GM12878 (cell line): ENCODE measurements at regions not wholly inside any gene's neighbourhood (a gene's known extent, or its start where the extent isn't known, plus 50 kb on each side); places are given as distances from the start of the nearest gene placed in this dataset.

ENCODE experiments used
- ATAC-seq: fragments of 200-7000 bp; cut with Tn5 transposase; 3 replicates; pipeline ENCODE4 v1.9.1; 2020; ENCODE audit warnings: mild to moderate bottlenecking, moderate library complexity
- BruUV-seq: library from RNA; stranded (reverse); fragments of 400-500 nt; replicated peaks from 2 replicates; lab custom pipeline; 2021; lab: Mats Ljungman, UMichigan
- CTCF ChIA-PET: fragments of 300-600 bp; sonication (Branson Sonifier 250); formaldehyde crosslinking; extraction: SDS; loops from one replicate; lab custom pipeline; 2021; ENCODE audit warnings: inconsistent platforms; lab: Yijun Ruan, JAX
- POLR2A ChIA-PET: fragments of 350-600 bp; formaldehyde crosslinking; extraction: SDS; loops from one replicate; lab custom pipeline; 2021; ENCODE audit warnings: inconsistent platforms; lab: Charles Lee
- RAD21 ChIA-PET: fragments of 300-600 bp; sonication (Branson Sonifier 250); formaldehyde crosslinking; loops from one replicate; lab custom pipeline; 2023; ENCODE audit warnings: antibody characterized with exemption; ENCODE audit not compliant: unreplicated experiment; lab: Charles Lee
- SMC1A ChIA-PET: fragments of 300-600 bp; sonication (Branson Sonifier 250); formaldehyde crosslinking; loops from one replicate; lab custom pipeline; 2023; ENCODE audit not compliant: unreplicated experiment, uncharacterized antibody; lab: Charles Lee
- DNase-seq: peaks from one replicate; pipeline ENCODE4 v3.0.0-alpha.2; 2011; ENCODE audit warnings: low read depth, low spot score
- FAIRE-seq: peaks from 3 replicates; lab custom pipeline; 2011; peaks lifted over from hg19 to GRCh38; lab: Jason Lieb, UNC
- H2AFZ ChIP-seq: 2 replicates; pipeline ENCODE4 v1.6.0; 2011; ENCODE audit warnings: low read depth, low read length, control low read depth; ENCODE audit not compliant: control insufficient read depth
- H3K27ac ChIP-seq: 2 replicates; pipeline ENCODE4 v1.5.1; 2011; ENCODE audit warnings: control low read depth; ENCODE audit not compliant: control insufficient read depth, insufficient read depth
- H3K27me3 ChIP-seq, 2 experiments: replicated peaks in 1 of 2; 2 replicates each; pipeline versions ENCODE4 v1.6.0 to v1.6.1; 2011; ENCODE audit warnings: low read length in 1 of 2; ENCODE audit not compliant: control insufficient read depth in 2 of 2, insufficient read depth in 2 of 2
- H3K36me3 ChIP-seq, 2 experiments: 2 replicates each; pipeline ENCODE4 v1.5.1; 2011; ENCODE audit warnings: low read length in 1 of 2; ENCODE audit not compliant: control insufficient read depth in 2 of 2, insufficient read depth in 2 of 2
- H3K4me1 ChIP-seq: 2 replicates; pipeline ENCODE4 v1.6.1; 2011; ENCODE audit warnings: mild to moderate bottlenecking, low read length, moderate library complexity, mixed read lengths; ENCODE audit not compliant: control insufficient read depth, insufficient read depth
- H3K4me2 ChIP-seq: 2 replicates; pipeline ENCODE4 v1.6.0; 2011; ENCODE audit warnings: control low read depth; ENCODE audit not compliant: control insufficient read depth, insufficient read depth
- H3K4me3 ChIP-seq: fragments of 200-600 bp; sonication (generic); 2 replicates; pipeline ENCODE4 v1.5.1; 2016
- H3K79me2 ChIP-seq: 2 replicates; pipeline ENCODE4 v1.6.0; 2011; ENCODE audit warnings: low read length; ENCODE audit not compliant: control insufficient read depth, insufficient read depth
- H3K9ac ChIP-seq: 2 replicates; pipeline ENCODE4 v1.8.0; 2011; ENCODE audit warnings: low read length, control low read depth, mixed read lengths; ENCODE audit not compliant: control insufficient read depth, insufficient read depth
- H3K9me3 ChIP-seq: replicated peaks from 3 replicates; pipeline ENCODE4 v1.5.1; 2011; ENCODE audit warnings: mild to moderate bottlenecking, low read length; ENCODE audit not compliant: control insufficient read depth, insufficient read depth
- H4K20me1 ChIP-seq: 2 replicates; pipeline ENCODE4 v1.6.0; 2011; ENCODE audit not compliant: control insufficient read depth, insufficient read depth
- CEBPB ChIP-seq, 2 experiments: fragments of 150-350 bp in 1 of 2; IDR thresholded peaks; 2 replicates each; pipeline ENCODE4 v1.6.1; 2012 to 2014; ENCODE audit warnings: low read depth in 2 of 2, low read length in 2 of 2, borderline replicate concordance in 1 of 2, inconsistent platforms in 1 of 2
- CHD2 ChIP-seq: IDR thresholded peaks from 2 replicates; pipeline ENCODE4 v1.6.1; 2011; ENCODE audit warnings: low read depth, low read length, improper control_type of control experiment, borderline replicate concordance
- E2F4 ChIP-seq: IDR thresholded peaks from 2 replicates; pipeline ENCODE4 v1.6.1; 2012; ENCODE audit warnings: low read depth, low read length, improper control_type of control experiment
- EED ChIP-seq: sonication (generic); IDR thresholded peaks from 2 replicates; pipeline ENCODE4 v1.6.1; 2016; ENCODE audit warnings: antibody characterized with exemption, low read depth
- GATAD2B ChIP-seq: fragments of 450-650 bp; conservative IDR thresholded peaks from 2 replicates; pipeline ENCODE4 v1.6.1; 2017; ENCODE audit warnings: low read depth, mild to moderate bottlenecking, moderate library complexity
- IKZF1 ChIP-seq: fragments of 450-650 bp; conservative IDR thresholded peaks from 2 replicates; pipeline ENCODE4 v1.6.1; 2017; ENCODE audit warnings: antibody characterized with exemption, mild to moderate bottlenecking
- IKZF2 ChIP-seq, 2 experiments: fragments of 450-650 bp; IDR thresholded peaks; 2 replicates each; pipeline ENCODE4 v1.6.1; 2017; ENCODE audit warnings: mild to moderate bottlenecking in 2 of 2, moderate library complexity in 2 of 2
- JUND ChIP-seq: IDR thresholded peaks from 2 replicates; pipeline ENCODE4 v1.6.1; 2012; ENCODE audit warnings: low read depth, mild to moderate bottlenecking, low read length, improper control_type of control experiment, moderate library complexity
- LARP7 ChIP-seq: fragments of 450-650 bp; IDR thresholded peaks from 2 replicates; pipeline ENCODE4 v1.6.1; 2017; ENCODE audit warnings: mild to moderate bottlenecking
- MAX ChIP-seq: IDR thresholded peaks from 2 replicates; pipeline ENCODE4 v1.6.1; 2012; ENCODE audit warnings: low read depth, low read length, improper control_type of control experiment
- MEF2B ChIP-seq: fragments of 450-650 bp; IDR thresholded peaks from 2 replicates; pipeline ENCODE4 v1.6.1; 2018; ENCODE audit warnings: mild to moderate bottlenecking, moderate library complexity; ENCODE audit not compliant: partially characterized antibody, poor library complexity, severe bottlenecking
- NFYB ChIP-seq: IDR thresholded peaks from 2 replicates; pipeline ENCODE4 v1.6.1; 2011; ENCODE audit warnings: low read depth, mild to moderate bottlenecking, low read length, improper control_type of control experiment, moderate library complexity; ENCODE audit not compliant: insufficient read depth
- NR2F1 ChIP-seq: fragments of 450-650 bp; conservative IDR thresholded peaks from 2 replicates; pipeline ENCODE4 v1.6.1; 2017; ENCODE audit warnings: mild to moderate bottlenecking
- NRF1 ChIP-seq: conservative IDR thresholded peaks from 2 replicates; pipeline ENCODE4 v1.6.1; 2011; ENCODE audit warnings: mild to moderate bottlenecking, low read depth, low read length, improper control_type of control experiment
- SREBF2 ChIP-seq: IDR thresholded peaks from 2 replicates; pipeline ENCODE4 v1.6.1; 2012; ENCODE audit warnings: mild to moderate bottlenecking, low read length
- TCF3 ChIP-seq: IDR thresholded peaks from 2 replicates; pipeline ENCODE4 v1.6.1; 2012; ENCODE audit warnings: low read depth, mild to moderate bottlenecking, low read length, borderline replicate concordance; ENCODE audit not compliant: insufficient read depth
- ZBED1 ChIP-seq: IDR thresholded peaks from 2 replicates; pipeline ENCODE4 v1.6.1; 2016; ENCODE audit warnings: borderline replicate concordance
- ZBTB4 ChIP-seq: fragments of 450-650 bp; formaldehyde crosslinking; IDR thresholded peaks from 2 replicates; pipeline ENCODE4 v1.4.0; 2022; ENCODE audit warnings: mild to moderate bottlenecking, moderate library complexity
- ZNF207 ChIP-seq: fragments of 450-650 bp; IDR thresholded peaks from 2 replicates; pipeline ENCODE4 v1.6.1; 2014; ENCODE audit warnings: antibody characterized with exemption, mild to moderate bottlenecking, borderline replicate concordance
- ZNF384 ChIP-seq: IDR thresholded peaks from 2 replicates; pipeline ENCODE4 v1.6.1; 2012; ENCODE audit warnings: low read depth, mild to moderate bottlenecking, low read length, improper control_type of control experiment, borderline replicate concordance
- ZNF622 ChIP-seq: fragments of 450-650 bp; IDR thresholded peaks from 2 replicates; pipeline ENCODE4 v1.6.1; 2017; ENCODE audit warnings: mild to moderate bottlenecking, inconsistent platforms
- WGBS: methylation state at CpG from one replicate; pipeline ENCODE4 v1.1.6; 2016; ENCODE audit warnings: low lambda C conversion rate; ENCODE audit not compliant: insufficient replicate concordance, insufficient coverage; ENCODE audit errors: missing lambda C conversion rate; 5-methylcytosine and 5-hydroxymethylcytosine counted together
- in situ Hi-C: fragments of 300-500 bp; cut with MboI; formaldehyde crosslinking; loops from 9 replicates; pipeline ENCODE4 v1.14.3; 2018; ENCODE audit warnings: mixed read lengths
- intact Hi-C: fragments of 100-400 bp; cut with micrococcal nuclease; formaldehyde crosslinking; loops from one replicate; pipeline ENCODE4 v1.14.2; 2022; ENCODE audit not compliant: unreplicated experiment

- TF ChIP-seq SREBF2: no peak
- peak; percentile 83 for TF ChIP-seq NR2F1
- TF ChIP-seq NFYB: no peak
- TF ChIP-seq GATAD2B: peak; percentile 74
- no peak for TF ChIP-seq ZNF622
- no peak for TF ChIP-seq E2F4
- TF ChIP-seq ZBED1: peak; percentile 57; the same call in 1 of the 2 replicates
- peak; percentile 81 for TF ChIP-seq EED
- TF ChIP-seq CHD2: peak; percentile 68; the same call in 1 of the 2 replicates
Measured at GRCh38 chr7:88628363-88629085, 131.0 kb upstream of the ZNF804B start (continued).

- ChIA-PET POLR2A (no interaction called here), RAD21 (no interaction called here), CTCF (no interaction called here), SMC1A (interaction anchor here (0.6 to 1.2 kb wide), 2 partner anchors 12 to 17 kb away, joined by 3 read pairs; no protein-coding TSS in a partner anchor)
- no peak for FAIRE-seq
- H3K79me2 ChIP-seq: no peaks in the 10 kb centered on the region
- no peak overlapping the region for H3K4me2 ChIP-seq
- H4K20me1 ChIP-seq: no peaks in the 10 kb centered on the region
- no peak overlapping the region for H3K4me3 ChIP-seq
- in situ Hi-C loops (no loop called here), intact Hi-C loops (no loop called here)
- no peaks in the 10 kb centered on the region for H3K36me3 ChIP-seq
- H3K4me1 ChIP-seq: no peaks in the 10 kb centered on the region
- ATAC-seq: no peak
- 21% methylated on average over 2 of the region's 2 CpGs for WGBS
- no peak overlapping the region for H3K27ac ChIP-seq
- no peak overlapping the region for H2AFZ ChIP-seq
- no peaks in the 10 kb centered on the region; the same call in 2 of the 3 replicates for H3K9me3 ChIP-seq
- DNase-seq: no peak
- no TSS peak for BruUV-seq
- no peak overlapping the region for H3K9ac ChIP-seq
- H3K27me3 ChIP-seq: no peaks in the 10 kb centered on the region
- no peak for TF ChIP-seq NRF1
- no peak for TF ChIP-seq ZNF384
- no peak for TF ChIP-seq ZNF207
- no peak for TF ChIP-seq TCF3
- no peak for TF ChIP-seq LARP7
- TF ChIP-seq IKZF1: no peak
- TF ChIP-seq IKZF2 (IDR thresholded peaks at IDR 0.05): no peak
- TF ChIP-seq MAX: no peak
- TF ChIP-seq JUND: no peak
- no peak for TF ChIP-seq CEBPB (IDR thresholded peaks at IDR 0.05; ENCODE audit: borderline replicate concordance in 1 of 2, low read depth in 2 of 2, low read length in 2 of 2)
- TF ChIP-seq MEF2B: no peak
- no peak for TF ChIP-seq ZBTB4 (CRISPR knock-in tag)
Measured at GRCh38 chr7:88617185-88617584, 142.3 kb upstream of the ZNF804B start.
